IMR-90 (cell line): ENCODE measurements at regions not wholly inside any gene's neighbourhood (a gene's known extent, or its start where the extent isn't known, plus 50 kb on each side); places are given as distances from the start of the nearest gene placed in this dataset.

Experiments
- ATAC-seq: fragments of 200-7000 bp; cut with Tn5 transposase; 2 replicates; pipeline ENCODE4 v1.9.1; 2020; ENCODE audit warnings: low read depth, mild to moderate bottlenecking, moderate library complexity
- BruUV-seq: library from RNA; stranded (reverse); fragments of 400-500 nt; replicated peaks from 2 replicates; lab custom pipeline; 2021; lab: Mats Ljungman, UMichigan
- CTCF ChIA-PET: fragments of 300-600 bp; formaldehyde crosslinking; extraction: SDS; loops from one replicate; lab custom pipeline; 2021; ENCODE audit warnings: antibody characterized with exemption; lab: Yijun Ruan, JAX
- POLR2A ChIA-PET: fragments of 300-600 bp; sonication (Branson Sonifier 250); formaldehyde crosslinking; loops from one replicate; lab custom pipeline; 2022; ENCODE audit warnings: antibody characterized with exemption; ENCODE audit not compliant: unreplicated experiment; lab: Charles Lee
- DNase-seq: peaks from one replicate; pipeline ENCODE4 v3.0.0; 2013
- H2AFZ ChIP-seq: replicated peaks from 2 replicates; pipeline ENCODE3; 2013; ENCODE audit warnings: low read length, mild to moderate bottlenecking; ENCODE audit not compliant: poor library complexity
- H2AK5ac ChIP-seq: 2 replicates; pipeline ENCODE4 v1.6.1; 2013; ENCODE audit warnings: low read depth, low read length, inconsistent platforms
- H2AK9ac ChIP-seq: replicated peaks from 2 replicates; pipeline ENCODE3; 2013; ENCODE audit warnings: mild to moderate bottlenecking, low read depth, low read length, moderate library complexity; ENCODE audit not compliant: poor library complexity
- H2BK120ac ChIP-seq: 2 replicates; pipeline ENCODE4 v1.6.1; 2013; ENCODE audit warnings: low read depth, low read length, inconsistent platforms
- H2BK15ac ChIP-seq: 3 replicates; pipeline ENCODE4 v1.6.1; 2013; ENCODE audit warnings: low read depth, low read length, inconsistent platforms
- H2BK20ac ChIP-seq: 2 replicates; pipeline ENCODE4 v1.6.1; 2013; ENCODE audit warnings: low read depth, mild to moderate bottlenecking, inconsistent platforms, low read length, moderate library complexity
- H2BK5ac ChIP-seq: 2 replicates; pipeline ENCODE4 v1.6.1; 2013; ENCODE audit warnings: mild to moderate bottlenecking, low read depth, low read length, inconsistent platforms; ENCODE audit not compliant: poor library complexity, severe bottlenecking
- H3K14ac ChIP-seq: replicated peaks from 2 replicates; pipeline ENCODE4 v1.6.1; 2013; ENCODE audit warnings: low read depth, low read length, inconsistent platforms
- H3K18ac ChIP-seq: 2 replicates; pipeline ENCODE4 v1.6.1; 2013; ENCODE audit warnings: low read depth, low read length, control low read depth
- H3K23ac ChIP-seq: 2 replicates; pipeline ENCODE4 v1.6.1; 2013; ENCODE audit warnings: low read depth, low read length, inconsistent platforms
- H3K27ac ChIP-seq: 2 replicates; pipeline ENCODE4 v1.5.1; 2013; ENCODE audit warnings: mild to moderate bottlenecking, control low read depth, low read length; ENCODE audit not compliant: insufficient read depth
- H3K27me3 ChIP-seq: 2 replicates; pipeline ENCODE4 v1.6.1; 2013; ENCODE audit warnings: low read length; ENCODE audit not compliant: control insufficient read depth, insufficient read depth
- H3K36me3 ChIP-seq: 2 replicates; pipeline ENCODE4 v1.6.1; 2013; ENCODE audit warnings: low read length, mixed read lengths; ENCODE audit not compliant: control insufficient read depth, insufficient read depth
- H3K4ac ChIP-seq: 2 replicates; pipeline ENCODE4 v1.6.1; 2013; ENCODE audit warnings: low read depth, low read length, inconsistent platforms
- H3K4me1 ChIP-seq: 2 replicates; pipeline ENCODE4 v1.6.1; 2013; ENCODE audit warnings: low read length, mixed read lengths; ENCODE audit not compliant: control insufficient read depth, insufficient read depth
- H3K4me2 ChIP-seq: 2 replicates; pipeline ENCODE4 v1.6.1; 2013; ENCODE audit warnings: low read depth, mild to moderate bottlenecking, control low read depth, low read length, moderate library complexity
- H3K4me3 ChIP-seq: 2 replicates; pipeline ENCODE4 v1.5.1; 2013; ENCODE audit warnings: low read depth, mild to moderate bottlenecking, control low read depth, low read length, moderate library complexity; ENCODE audit not compliant: insufficient read depth
- H3K56ac ChIP-seq: 2 replicates; pipeline ENCODE4 v1.6.1; 2013; ENCODE audit warnings: low read length, inconsistent platforms; ENCODE audit not compliant: insufficient read depth; ENCODE audit errors: extremely low read depth
- H3K79me1 ChIP-seq, 2 experiments: 2 replicates each; pipeline ENCODE4 v1.6.1; 2013; ENCODE audit warnings: low read length in 2 of 2, inconsistent platforms in 1 of 2, low read depth in 1 of 2
- H3K9ac ChIP-seq: 2 replicates; pipeline ENCODE4 v1.6.1; 2013; ENCODE audit warnings: low read depth, low read length, control low read depth
- H3K9me1 ChIP-seq: 2 replicates; pipeline ENCODE4 v1.6.1; 2013; ENCODE audit warnings: low read length, inconsistent platforms; ENCODE audit not compliant: insufficient read depth
- H3K9me3 ChIP-seq: 2 replicates; pipeline ENCODE4 v1.6.1; 2013; ENCODE audit warnings: low read length; ENCODE audit not compliant: control insufficient read depth, insufficient read depth
- H4K20me1 ChIP-seq: 2 replicates; pipeline ENCODE4 v1.6.1; 2013; ENCODE audit warnings: low read length, inconsistent platforms; ENCODE audit not compliant: insufficient read depth
- H4K5ac ChIP-seq: 2 replicates; pipeline ENCODE4 v1.6.1; 2013; ENCODE audit warnings: mild to moderate bottlenecking, low read depth, low read length, control low read depth
- H4K8ac ChIP-seq, 2 experiments: 2 replicates each; pipeline ENCODE4 v1.6.1; 2013; ENCODE audit warnings: low read depth in 2 of 2, low read length in 2 of 2, control low read depth in 1 of 2, inconsistent platforms in 1 of 2
- H4K91ac ChIP-seq: 2 replicates; pipeline ENCODE4 v1.6.1; 2013; ENCODE audit warnings: low read depth, low read length, inconsistent platforms; ENCODE audit not compliant: insufficient read depth
- ELK1 ChIP-seq: fragments of 150-350 bp; IDR thresholded peaks from 2 replicates; pipeline ENCODE4 v1.6.1; 2016; ENCODE audit warnings: low read depth, mild to moderate bottlenecking, low read length, moderate library complexity, borderline replicate concordance
- MAFK ChIP-seq: IDR thresholded peaks from 2 replicates; pipeline ENCODE4 v1.6.1; 2012; ENCODE audit warnings: low read depth, low read length, improper control_type of control experiment
- MXI1 ChIP-seq: IDR thresholded peaks from 2 replicates; pipeline ENCODE4 v1.6.1; 2012; ENCODE audit warnings: low read depth, mild to moderate bottlenecking, low read length, moderate library complexity, borderline replicate concordance
- RAD21 ChIP-seq: IDR thresholded peaks from 2 replicates; pipeline ENCODE4 v1.6.1; 2012; ENCODE audit warnings: low read length, improper control_type of control experiment
- RCOR1 ChIP-seq: IDR thresholded peaks from 2 replicates; pipeline ENCODE4 v1.6.1; 2012; ENCODE audit warnings: mild to moderate bottlenecking, low read length, improper control_type of control experiment; ENCODE audit not compliant: insufficient replicate concordance
- RFX5 ChIP-seq: IDR thresholded peaks from 2 replicates; pipeline ENCODE4 v1.8.0; 2012; ENCODE audit warnings: low read depth, mild to moderate bottlenecking, low read length, moderate library complexity
- WGBS, 2 experiments: methylation state at CpG; one replicate each; pipeline versions ENCODE4 v1.1.5 to v1.1.7; 2013; ENCODE audit warnings: missing lambda C conversion rate in 2 of 2; ENCODE audit not compliant: insufficient read length in 1 of 2; ENCODE audit errors: extremely low coverage in 2 of 2; 5-methylcytosine and 5-hydroxymethylcytosine counted together
- dilution Hi-C: fragments of 300-500 bp; cut with HindIII; formaldehyde crosslinking; loops from one replicate; pipeline ENCODE4 v1.14.3; 2018; ENCODE audit warnings: low sequenced_read_pairs; ENCODE audit not compliant: unreplicated experiment
- in situ Hi-C: fragments of 300-500 bp; cut with MboI; formaldehyde crosslinking; loops from 3 replicates; pipeline ENCODE4 v1.14.3; 2019; ENCODE audit warnings: low sequenced_read_pairs, inconsistent platforms, mixed read lengths
- intact Hi-C: fragments of 100-400 bp; cut with micrococcal nuclease; formaldehyde crosslinking; loops from 2 replicates; pipeline ENCODE4 v1.10.0; 2022

- ATAC-seq, result no peak
- no peaks in the 10 kb centered on the region for H3K4me1 ChIP-seq
- POLR2A ChIA-PET, result no interaction called here
- H3K9ac ChIP-seq, result no peak overlapping the region
- H4K8ac ChIP-seq, result no peak overlapping the region
- H2AFZ ChIP-seq, result no peak overlapping the region
- peak overlapping the region; percentile 20; the same call in 1 of the 2 replicates for H2BK20ac ChIP-seq
- CTCF ChIA-PET, result no interaction called here
- no peak overlapping the region for H2AK5ac ChIP-seq
- H4K20me1 ChIP-seq, result no peaks in the 10 kb centered on the region
- no peak overlapping the region for H3K18ac ChIP-seq
- intact Hi-C loops (no loop called here), dilution Hi-C loops (no loop called here), in situ Hi-C loops (no loop called here)
- H4K5ac ChIP-seq, result no peak overlapping the region
- WGBS, 2 experiments, result no CpG with 5 or more reads among the region's 5 CpGs
- no peak for DNase-seq
- TF ChIP-seq MAFK (no peak), RAD21 (no peak), ELK1 (no peak), MXI1 (no peak), RCOR1 (no peak), RFX5 (no peak)
- no peak overlapping the region for H2AK9ac ChIP-seq
- H3K4ac ChIP-seq, result no peak overlapping the region
- H2BK5ac ChIP-seq, result no peak overlapping the region
- H3K14ac ChIP-seq, result no peak overlapping the region
- H3K4me2 ChIP-seq, result no peak overlapping the region
- H3K9me3 ChIP-seq, result no peaks in the 10 kb centered on the region
- no TSS peak for BruUV-seq
- H3K4me3 ChIP-seq, result no peak overlapping the region
- no peak overlapping the region for H3K23ac ChIP-seq
- no peaks in the 10 kb centered on the region for H3K9me1 ChIP-seq
- H2BK120ac ChIP-seq, result no peak overlapping the region
- no peaks in the 10 kb centered on the region for H3K27me3 ChIP-seq
- H2BK15ac ChIP-seq, result 0 out of 3 replicates have a peak overlapping the region, but pooled peaks have one; percentile 29
- H3K36me3 ChIP-seq, result no peaks in the 10 kb centered on the region
- no peaks in the 10 kb centered on the region for H3K79me1 ChIP-seq
- H4K91ac ChIP-seq, result no peak overlapping the region
- H3K56ac ChIP-seq, result no peak overlapping the region
- H3K27ac ChIP-seq, result no peak overlapping the region
Measured at GRCh38 chr13:37366044-37366770, 232.4 kb downstream of the POSTN start.
